ENCODE measurements at regions not wholly inside any gene's neighbourhood (a gene's known extent, or its start where the extent isn't known, plus 50 kb on each side); places are given as distances from the start of the nearest gene placed in this dataset.

DNA sequence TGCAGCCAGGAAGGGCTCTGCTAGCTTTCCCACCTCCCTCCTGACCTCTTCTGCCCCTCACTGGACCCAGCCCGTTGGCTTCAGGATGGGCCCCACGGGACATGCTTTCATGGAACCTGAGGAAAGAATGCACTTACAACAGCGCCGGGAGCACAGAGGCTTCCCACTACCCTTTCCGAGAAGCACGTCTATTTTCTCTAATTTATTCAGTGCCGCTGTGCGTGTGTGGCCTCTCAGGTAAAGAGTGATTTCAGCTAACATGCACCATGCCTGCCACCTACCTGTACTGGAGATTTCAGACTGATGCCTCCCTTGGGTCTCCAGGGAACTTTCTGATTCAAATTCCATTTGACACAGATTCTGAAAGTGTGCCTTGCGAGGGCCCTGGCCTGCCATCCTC, 140.1 kb downstream of the CYLD start:
- Mint-ChIP-seq H3K27ac (no peak overlapping the region), H3K27me3 (ENCODE audit: insufficient read depth) (peaks cover 8% of the 10 kb centered on the region), H3K36me3 (ENCODE audit: low read depth) (no peaks in the 10 kb centered on the region), H3K9me3 (no peaks in the 10 kb centered on the region), H3K4me3 (no peak overlapping the region), H3K4me1 (peaks cover 18% of the 10 kb centered on the region)
- no peaks in the 10 kb centered on the region for H3K36me3 ChIP-seq (ENCODE audit: control insufficient read depth, insufficient read depth, low read length)
- 87 to 88% methylated on average over 9 of the region's 9 CpGs for WGBS, 2 experiments (ENCODE audit: insufficient coverage in 1 of 2, insufficient read length in 1 of 2)
- no peak overlapping the region for H3K9ac ChIP-seq (ENCODE audit: extremely low read depth, low read length, poor library complexity, severe bottlenecking)
- TF ChIP-seq, protein P1, sequence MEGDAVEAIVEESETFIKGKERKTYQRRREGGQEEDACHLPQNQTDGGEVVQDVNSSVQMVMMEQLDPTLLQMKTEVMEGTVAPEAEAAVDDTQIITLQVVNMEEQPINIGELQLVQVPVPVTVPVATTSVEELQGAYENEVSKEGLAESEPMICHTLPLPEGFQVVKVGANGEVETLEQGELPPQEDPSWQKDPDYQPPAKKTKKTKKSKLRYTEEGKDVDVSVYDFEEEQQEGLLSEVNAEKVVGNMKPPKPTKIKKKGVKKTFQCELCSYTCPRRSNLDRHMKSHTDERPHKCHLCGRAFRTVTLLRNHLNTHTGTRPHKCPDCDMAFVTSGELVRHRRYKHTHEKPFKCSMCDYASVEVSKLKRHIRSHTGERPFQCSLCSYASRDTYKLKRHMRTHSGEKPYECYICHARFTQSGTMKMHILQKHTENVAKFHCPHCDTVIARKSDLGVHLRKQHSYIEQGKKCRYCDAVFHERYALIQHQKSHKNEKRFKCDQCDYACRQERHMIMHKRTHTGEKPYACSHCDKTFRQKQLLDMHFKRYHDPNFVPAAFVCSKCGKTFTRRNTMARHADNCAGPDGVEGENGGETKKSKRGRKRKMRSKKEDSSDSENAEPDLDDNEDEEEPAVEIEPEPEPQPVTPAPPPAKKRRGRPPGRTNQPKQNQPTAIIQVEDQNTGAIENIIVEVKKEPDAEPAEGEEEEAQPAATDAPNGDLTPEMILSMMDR (conservative IDR thresholded peaks at IDR 0.05) = no peak
- peaks cover 7% of the 10 kb centered on the region for H3K4me1 ChIP-seq (ENCODE audit: control insufficient read depth, insufficient read depth, low read length)
- no peaks in the 10 kb centered on the region for H3K9me3 ChIP-seq (ENCODE audit: control insufficient read depth, low read length)
- no peak overlapping the region for H3K4me3 ChIP-seq (ENCODE audit: low read length)
- no peak overlapping the region for H3K27ac ChIP-seq (ENCODE audit: low read depth, low read length)
- no peaks in the 10 kb centered on the region for H3K27me3 ChIP-seq (ENCODE audit: control insufficient read depth, insufficient read depth, low read length, poor library complexity, severe bottlenecking)
- DNase-seq = peak; percentile 35

GRCh38 chr16:50881331-50881830, 139.5 kb downstream of the CYLD start:
- H3K9me3 ChIP-seq (ENCODE audit: control insufficient read depth, low read length) = no peaks in the 10 kb centered on the region
- H3K4me3 ChIP-seq (ENCODE audit: low read length) = no peak overlapping the region
- H3K4me1 ChIP-seq (ENCODE audit: control insufficient read depth, insufficient read depth, low read length) = peaks cover 7% of the 10 kb centered on the region
- Mint-ChIP-seq H3K27me3 (ENCODE audit: insufficient read depth) (peaks cover 8% of the 10 kb centered on the region), H3K9me3 (no peaks in the 10 kb centered on the region), H3K27ac (no peak overlapping the region), H3K36me3 (ENCODE audit: low read depth) (no peaks in the 10 kb centered on the region), H3K4me1 (peaks cover 18% of the 10 kb centered on the region), H3K4me3 (no peak overlapping the region)
- no peaks in the 10 kb centered on the region for H3K27me3 ChIP-seq (ENCODE audit: control insufficient read depth, insufficient read depth, low read length, poor library complexity, severe bottlenecking)
- TF ChIP-seq, protein P1 (conservative IDR thresholded peaks at IDR 0.05) = no peak
- 86 to 89% methylated on average over 7 of the region's 7 CpGs for WGBS, 2 experiments (ENCODE audit: insufficient coverage in 1 of 2, insufficient read length in 1 of 2)
- H3K27ac ChIP-seq (ENCODE audit: low read depth, low read length) = no peak overlapping the region
- peak; percentile 47 for DNase-seq
- no peak overlapping the region for H3K9ac ChIP-seq (ENCODE audit: extremely low read depth, low read length, poor library complexity, severe bottlenecking)
- no peaks in the 10 kb centered on the region for H3K36me3 ChIP-seq (ENCODE audit: control insufficient read depth, insufficient read depth, low read length)

DNA sequence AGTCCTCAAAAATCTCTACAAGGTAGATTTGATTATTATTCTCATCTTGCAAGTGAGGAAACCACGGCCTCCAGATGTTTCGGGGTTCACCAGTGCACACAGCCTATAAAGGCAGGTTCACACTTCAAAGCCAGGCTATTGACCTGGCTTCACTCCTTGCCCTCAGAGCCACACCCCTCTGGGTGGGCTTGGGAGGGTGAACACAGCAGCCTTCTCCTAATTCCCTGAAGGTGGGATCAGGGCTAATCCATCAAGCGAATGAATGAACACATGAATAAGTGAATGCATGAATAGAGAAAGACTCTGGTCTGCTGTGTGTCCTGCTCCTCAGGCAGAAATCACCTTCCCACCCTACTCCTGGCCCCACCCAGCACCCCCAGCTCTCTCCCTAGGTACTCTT, 139.0 kb downstream of the CYLD start:
- TF ChIP-seq, protein P1 (conservative IDR thresholded peaks at IDR 0.05) = no peak
- H3K27ac Mint-ChIP-seq = no peak overlapping the region
- no peaks in the 10 kb centered on the region for H3K27me3 ChIP-seq (ENCODE audit: control insufficient read depth, insufficient read depth, low read length, poor library complexity, severe bottlenecking)
- no peaks in the 10 kb centered on the region for H3K36me3 ChIP-seq (ENCODE audit: control insufficient read depth, insufficient read depth, low read length)
- no peak overlapping the region for H3K4me3 ChIP-seq (ENCODE audit: low read length)
- no peaks in the 10 kb centered on the region for H3K9me3 Mint-ChIP-seq
- no peak overlapping the region for H3K9ac ChIP-seq (ENCODE audit: extremely low read depth, low read length, poor library complexity, severe bottlenecking)
- peaks cover 8% of the 10 kb centered on the region for H3K27me3 Mint-ChIP-seq (ENCODE audit: insufficient read depth)
- no peaks in the 10 kb centered on the region for H3K36me3 Mint-ChIP-seq (ENCODE audit: low read depth)
- no peaks in the 10 kb centered on the region for H3K9me3 ChIP-seq (ENCODE audit: control insufficient read depth, low read length)
- H3K4me1 ChIP-seq (ENCODE audit: control insufficient read depth, insufficient read depth, low read length) = peaks cover 7% of the 10 kb centered on the region
- peaks cover 18% of the 10 kb centered on the region for H3K4me1 Mint-ChIP-seq
- DNase-seq = no peak
- 80 to 96% methylated on average over 1 to 3 of the region's 3 CpGs for WGBS, 2 experiments (ENCODE audit: insufficient coverage in 1 of 2, insufficient read length in 1 of 2)
- no peak overlapping the region for H3K27ac ChIP-seq (ENCODE audit: low read depth, low read length)
- H3K4me3 Mint-ChIP-seq = no peak overlapping the region
